Suprapubic skin (tissue), 4 donors: ENCODE measurements at regions not wholly inside any gene's neighbourhood (a gene's known extent, or its start where the extent isn't known, plus 50 kb on each side); places are given as distances from the start of the nearest gene placed in this dataset.

Source experiments
- DNase-seq, 2 donors: peaks; one replicate each; pipeline ENCODE4 v3.0.0-alpha.2; 2019; ENCODE audit warnings: low spot score in 2 of 2
- H3K27ac ChIP-seq: fragments of 200-600 bp; sonication (generic); one replicate; pipeline ENCODE4 v1.5.1; 2019
- H3K27me3 ChIP-seq: fragments of 200-600 bp; sonication (generic); one replicate; pipeline ENCODE4 v1.5.1; 2019
- H3K36me3 ChIP-seq: fragments of 200-600 bp; sonication (generic); one replicate; pipeline ENCODE4 v1.5.1; 2019
- H3K4me1 ChIP-seq: fragments of 200-600 bp; sonication (generic); one replicate; pipeline ENCODE4 v1.5.1; 2019
- H3K4me3 ChIP-seq: fragments of 200-600 bp; sonication (generic); one replicate; pipeline ENCODE4 v1.5.1; 2019; ENCODE audit warnings: mild to moderate bottlenecking
- H3K9me3 ChIP-seq: fragments of 200-600 bp; sonication (generic); one replicate; pipeline ENCODE4 v1.5.1; 2019
- CTCF ChIP-seq, 2 donors: fragments of 200-600 bp in 1 of 2; fragments of 450-650 bp in 1 of 2; sonication (generic) in 1 of 2; IDR thresholded peaks; one replicate each; pipeline ENCODE4 v1.5.1; 2016 to 2019; ENCODE audit warnings: antibody characterized with exemption in 2 of 2, mild to moderate bottlenecking in 1 of 2, moderate library complexity in 1 of 2
- EP300 ChIP-seq: sonication (generic); formaldehyde crosslinking; IDR thresholded peaks from one replicate; pipeline ENCODE4 v1.6.1; 2017; ENCODE audit warnings: antibody characterized with exemption
- POLR2A ChIP-seq, 2 donors: fragments of 450-650 bp; IDR thresholded peaks; one replicate each; pipeline ENCODE4 v1.6.1; 2017; ENCODE audit warnings: antibody characterized with exemption in 2 of 2, mild to moderate bottlenecking in 2 of 2, moderate library complexity in 2 of 2
- POLR2AphosphoS5 ChIP-seq, 3 donors: sonication (generic); formaldehyde crosslinking; IDR thresholded peaks; one replicate each; pipeline ENCODE4 v1.6.1; 2017; ENCODE audit warnings: antibody characterized with exemption in 3 of 3
- WGBS: methylation state at CpG from one replicate; pipeline ENCODE4 v1.1.5; 2018; 5-methylcytosine and 5-hydroxymethylcytosine counted together

- Histone ChIP-seq H3K9me3 (no peaks in the 10 kb centered on the region), H3K27ac (no peak overlapping the region), H3K4me1 (no peaks in the 10 kb centered on the region), H3K27me3 (peaks cover 3% of the 10 kb centered on the region), H3K36me3 (no peaks in the 10 kb centered on the region), H3K4me3 (no peak overlapping the region)
- TF ChIP-seq POLR2A (IDR thresholded peaks at IDR 0.05) (no peak), CTCF (IDR thresholded peaks at IDR 0.05) (no peak), POLR2AphosphoS5 (IDR thresholded peaks at IDR 0.05) (no peak), EP300 (no peak)
- 68% methylated on average over 2 of the region's 2 CpGs for WGBS
- no peak for DNase-seq
These were observed 203.7 kb downstream of the TJP1 start for GRCh38 chr15:29618586-29618985.

- Histone ChIP-seq H3K4me1 (no peaks in the 10 kb centered on the region), H3K4me3 (no peak overlapping the region), H3K27me3 (peaks cover 5% of the 10 kb centered on the region), H3K9me3 (no peaks in the 10 kb centered on the region), H3K27ac (no peak overlapping the region), H3K36me3 (no peaks in the 10 kb centered on the region)
- DNase-seq = no peak
- no peak for TF ChIP-seq CTCF (IDR thresholded peaks at IDR 0.05)
- TF ChIP-seq POLR2A (IDR thresholded peaks at IDR 0.05) = no peak
- no peak for TF ChIP-seq EP300
- TF ChIP-seq POLR2AphosphoS5 (IDR thresholded peaks at IDR 0.05) = no peak
These were observed 205.8 kb downstream of the TJP1 start for GRCh38 chr15:29616512-29616911.

GRCh38 chr15:29615791-29616190 lies 206.5 kb downstream of the TJP1 start:
- H3K36me3 ChIP-seq = no peaks in the 10 kb centered on the region
- TF ChIP-seq POLR2A (IDR thresholded peaks at IDR 0.05) (no peak), EP300 (no peak), POLR2AphosphoS5 (IDR thresholded peaks at IDR 0.05) (no peak), CTCF (IDR thresholded peaks at IDR 0.05) (no peak)
- DNase-seq = no peak
- peaks cover 8% of the 10 kb centered on the region for H3K27me3 ChIP-seq
- H3K9me3 ChIP-seq = no peaks in the 10 kb centered on the region
- H3K27ac ChIP-seq = no peak overlapping the region
- whole genome bisulfite sequencing = 81% methylated on average over 4 of the region's 4 CpGs
- H3K4me3 ChIP-seq = no peak overlapping the region
- no peaks in the 10 kb centered on the region for H3K4me1 ChIP-seq

GRCh38 chr15:29613951-29614382 lies 208.3 kb downstream of the TJP1 start:
- H3K27me3 ChIP-seq = peaks cover 6% of the 10 kb centered on the region
- DNase-seq = no peak
- no peak overlapping the region for H3K4me3 ChIP-seq
- no peaks in the 10 kb centered on the region for H3K4me1 ChIP-seq
- H3K36me3 ChIP-seq = no peaks in the 10 kb centered on the region
- TF ChIP-seq EP300 (no peak), CTCF (IDR thresholded peaks at IDR 0.05) (no peak), POLR2AphosphoS5 (IDR thresholded peaks at IDR 0.05) (no peak), POLR2A (IDR thresholded peaks at IDR 0.05) (no peak)
- H3K27ac ChIP-seq = no peak overlapping the region
- H3K9me3 ChIP-seq = no peaks in the 10 kb centered on the region
- WGBS = 91% methylated on average over 15 of the region's 16 CpGs

- Histone ChIP-seq H3K4me1 (no peaks in the 10 kb centered on the region), H3K9me3 (no peaks in the 10 kb centered on the region), H3K27me3 (peaks cover 6% of the 10 kb centered on the region), H3K4me3 (no peak overlapping the region), H3K27ac (no peak overlapping the region), H3K36me3 (no peaks in the 10 kb centered on the region)
- DNase-seq = no peak
- TF ChIP-seq POLR2A (IDR thresholded peaks at IDR 0.05) (no peak), EP300 (no peak), CTCF (IDR thresholded peaks at IDR 0.05) (no peak), POLR2AphosphoS5 (IDR thresholded peaks at IDR 0.05) (no peak)
- WGBS = 51% methylated on average over 5 of the region's 5 CpGs
These were observed 209.6 kb downstream of the TJP1 start for GRCh38 chr15:29612701-29613100.
